NT2/D1 (cell line): ENCODE measurements at regions not wholly inside any gene's neighbourhood (a gene's known extent, or its start where the extent isn't known, plus 50 kb on each side); places are given as distances from the start of the nearest gene placed in this dataset.

Source experiments
- SUZ12 ChIP-seq: IDR thresholded peaks from 2 replicates; pipeline ENCODE4 v1.6.1; 2011; ENCODE audit not compliant: insufficient read length, insufficient read depth; ENCODE audit errors: extremely low read depth
- YY1 ChIP-seq: IDR thresholded peaks from 2 replicates; pipeline ENCODE4 v1.6.1; 2011; ENCODE audit not compliant: insufficient read length, insufficient read depth
- ZNF274 ChIP-seq: IDR thresholded peaks from 2 replicates; pipeline ENCODE4 v1.6.1; 2011; ENCODE audit warnings: mild to moderate bottlenecking, low read depth, low read length

DNA sequence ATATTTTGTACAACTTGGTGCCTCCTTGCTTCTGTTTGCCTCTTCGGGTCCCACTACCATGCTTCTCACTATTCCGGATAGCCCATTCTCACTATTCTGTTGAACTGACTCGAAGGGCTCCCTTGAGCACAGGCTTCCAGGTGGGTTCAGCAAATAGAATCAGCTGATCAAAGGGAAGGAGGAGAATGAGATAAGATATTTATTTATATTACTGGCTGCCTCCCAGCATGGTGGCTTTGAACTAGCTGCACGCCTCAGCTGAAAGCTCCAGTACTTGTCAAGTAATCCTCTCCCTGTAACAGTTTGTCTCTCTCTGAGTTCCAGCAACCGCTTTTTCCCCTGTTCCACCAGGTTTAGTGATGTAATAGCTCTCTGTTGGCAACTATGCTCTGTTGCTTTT lies 187.8 kb upstream of the HNRNPA3 start:
- no peak for TF ChIP-seq ZNF274
- no peak for TF ChIP-seq YY1
- TF ChIP-seq SUZ12, result no peak
